Activated T-helper 2 cell treated with anti-CD3 and anti-CD28 coated beads, Interferon-gamma antibody, Interleukin-2, Interleukin-4, amounts not matched to agents 10 μg/mL and 5 μg/mL and 100 μg/mL, durations not matched to agents 14 hours and 24 hours and 36 hours (primary cell): ENCODE measurements at regions not wholly inside any gene's neighbourhood (a gene's known extent, or its start where the extent isn't known, plus 50 kb on each side); places are given as distances from the start of the nearest gene placed in this dataset.
"Not testable (repeated sequence)": the region's sequence is repeated elsewhere in the genome, so short reads cannot be mapped to it uniquely, and the experiment has no call there.

ENCODE experiments used
- DNase-seq: peaks from one replicate; pipeline ENCODE4 v3.0.0; 2021; ENCODE audit warnings: low spot score
- H3K27ac Mint-ChIP-seq: one replicate; pipeline ENCODE4 v1.8.0; 2021; ENCODE audit warnings: mixed read lengths
- H3K27me3 Mint-ChIP-seq: one replicate; pipeline ENCODE4 v1.8.0; 2021; ENCODE audit warnings: low read depth, mixed read lengths
- H3K36me3 Mint-ChIP-seq: one replicate; pipeline ENCODE4 v1.8.0; 2021; ENCODE audit warnings: low read depth, mixed read lengths
- H3K4me1 Mint-ChIP-seq: one replicate; pipeline ENCODE4 v1.8.0; 2021; ENCODE audit warnings: low read depth, mixed read lengths
- H3K4me3 Mint-ChIP-seq: one replicate; pipeline ENCODE4 v1.8.0; 2021; ENCODE audit warnings: low read depth, mild to moderate bottlenecking, moderate library complexity, mixed read lengths
- H3K9me3 Mint-ChIP-seq: one replicate; pipeline ENCODE4 v1.8.0; 2021; ENCODE audit warnings: mixed read lengths
- intact Hi-C: fragments of 100-400 bp; cut with micrococcal nuclease; formaldehyde crosslinking; loops from one replicate; pipeline ENCODE4 v1.15.1; 2023

DNA sequence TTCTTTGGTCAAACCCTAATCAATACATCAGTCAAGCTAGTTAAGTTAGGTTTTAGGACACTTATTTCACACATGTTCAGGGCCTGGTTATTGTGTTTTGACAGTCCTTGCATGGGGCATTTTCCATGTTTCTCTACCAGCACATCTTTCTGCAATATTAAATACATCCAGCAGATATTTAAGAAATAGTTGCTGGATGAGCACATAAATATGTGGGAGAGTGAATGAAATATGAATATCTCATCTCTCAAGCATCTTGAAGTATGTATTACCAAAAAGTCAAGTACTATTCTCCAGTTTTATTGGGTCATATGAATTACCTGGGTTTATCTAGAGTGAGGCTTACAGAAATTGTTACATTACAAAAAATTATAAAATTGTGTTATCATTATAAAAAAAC is 621.9 kb upstream of the GJE1 start:
- no peak overlapping the region for H3K4me3 Mint-ChIP-seq
- no peaks in the 10 kb centered on the region for H3K27me3 Mint-ChIP-seq
- DNase-seq = no peak
- intact Hi-C loops = no loop called here
- peaks cover 8% of the 10 kb centered on the region for H3K36me3 Mint-ChIP-seq
- H3K4me1 Mint-ChIP-seq = peaks cover 13% of the 10 kb centered on the region
- H3K9me3 Mint-ChIP-seq = peaks cover 14% of the 10 kb centered on the region
- H3K27ac Mint-ChIP-seq = no peak overlapping the region

- H3K4me1 Mint-ChIP-seq, H3K27me3 Mint-ChIP-seq, DNase-seq, H3K27ac Mint-ChIP-seq, H3K4me3 Mint-ChIP-seq, intact Hi-C loops: not testable (repeated sequence)
- Mint-ChIP-seq H3K9me3 (peaks cover 35% of the 10 kb centered on the region), H3K36me3 (peaks cover 11% of the 10 kb centered on the region)
Observed at GRCh38 chr6:141506062-141506461, 626.7 kb upstream of the GJE1 start.

- H3K4me1 Mint-ChIP-seq, intact Hi-C loops, DNase-seq, H3K27me3 Mint-ChIP-seq, H3K4me3 Mint-ChIP-seq, H3K27ac Mint-ChIP-seq: not testable (repeated sequence)
- Mint-ChIP-seq H3K36me3 (peaks cover 11% of the 10 kb centered on the region), H3K9me3 (peaks cover 35% of the 10 kb centered on the region)
Observed at GRCh38 chr6:141504318-141504717, 628.4 kb upstream of the GJE1 start.

DNA sequence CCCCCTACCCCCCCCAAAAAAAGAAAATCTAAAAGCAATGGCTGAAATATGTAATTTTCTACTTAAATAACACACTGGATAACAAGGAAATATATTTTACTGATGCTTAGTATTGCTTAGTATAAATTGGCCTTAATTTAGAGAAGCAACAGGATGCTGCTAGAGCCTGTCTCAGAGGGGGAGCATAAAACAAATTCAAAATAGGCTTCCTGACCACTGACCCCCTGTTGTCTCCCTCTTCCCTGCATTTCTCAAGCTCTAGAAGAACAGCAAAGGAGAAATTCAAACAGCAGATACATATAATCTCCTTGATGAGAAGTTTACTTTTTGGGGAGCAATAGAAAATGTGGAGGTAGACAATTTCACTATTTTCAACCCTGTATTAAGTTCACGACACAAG is 631.1 kb upstream of the GJE1 start:
- no peak overlapping the region for H3K4me3 Mint-ChIP-seq
- peaks cover 7% of the 10 kb centered on the region for H3K36me3 Mint-ChIP-seq
- intact Hi-C loops = no loop called here
- H3K27ac Mint-ChIP-seq = no peak overlapping the region
- no peaks in the 10 kb centered on the region for H3K4me1 Mint-ChIP-seq
- no peak for DNase-seq
- peaks cover 2% of the 10 kb centered on the region for H3K27me3 Mint-ChIP-seq
- peaks cover 29% of the 10 kb centered on the region for H3K9me3 Mint-ChIP-seq

- H3K9me3 Mint-ChIP-seq = peaks cover 3% of the 10 kb centered on the region
- no peak for DNase-seq
- H3K4me3 Mint-ChIP-seq = no peak overlapping the region
- no peaks in the 10 kb centered on the region for H3K36me3 Mint-ChIP-seq
- H3K27ac Mint-ChIP-seq = no peak overlapping the region
- H3K27me3 Mint-ChIP-seq = peaks cover 2% of the 10 kb centered on the region
- no peaks in the 10 kb centered on the region for H3K4me1 Mint-ChIP-seq
- intact Hi-C loops = no loop called here
Observed at GRCh38 chr6:141498977-141499376, 633.7 kb upstream of the GJE1 start.

DNA sequence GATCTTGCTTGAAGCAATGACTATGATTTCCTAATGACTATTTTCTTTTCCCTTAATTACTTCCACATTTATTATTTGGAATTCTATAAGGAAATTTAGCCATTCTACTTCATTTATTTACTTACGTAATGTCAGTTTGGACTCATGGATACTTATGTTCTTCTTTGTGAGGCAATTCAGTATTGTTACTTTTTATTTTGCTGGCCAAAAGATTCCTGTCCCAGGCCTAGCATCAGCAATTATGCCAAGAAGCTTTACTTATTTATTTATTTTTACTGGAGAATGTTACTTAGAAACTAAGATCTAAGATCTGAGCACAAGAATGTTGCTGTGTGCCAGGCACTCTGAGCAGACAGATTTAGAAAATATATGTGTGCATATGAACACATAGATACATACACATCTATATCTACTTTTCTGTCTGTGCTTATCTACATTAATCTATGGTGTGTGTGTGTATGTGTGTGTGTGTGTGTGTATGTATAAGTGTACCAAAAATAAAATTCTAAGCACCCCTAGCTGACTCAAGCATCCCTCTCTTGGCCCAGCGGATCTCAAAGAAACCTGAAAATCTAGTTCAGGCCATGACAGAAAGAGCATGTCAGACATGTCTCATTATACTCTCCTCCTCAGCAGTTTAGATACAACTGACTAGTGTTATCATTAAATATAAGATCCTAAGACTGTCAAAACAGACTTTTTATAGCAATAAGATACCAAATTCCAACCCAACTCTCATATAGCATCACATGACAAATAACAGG is 640.0 kb upstream of the GJE1 start:
- H3K27me3 Mint-ChIP-seq = no peaks in the 10 kb centered on the region
- DNase-seq = no peak
- peaks cover 6% of the 10 kb centered on the region for H3K9me3 Mint-ChIP-seq
- intact Hi-C loops = no loop called here
- H3K36me3 Mint-ChIP-seq = peaks cover 3% of the 10 kb centered on the region
- no peak overlapping the region for H3K27ac Mint-ChIP-seq
- H3K4me3 Mint-ChIP-seq = no peak overlapping the region
- H3K4me1 Mint-ChIP-seq = peaks cover 6% of the 10 kb centered on the region

- no peak for DNase-seq
- H3K36me3 Mint-ChIP-seq = peaks cover 6% of the 10 kb centered on the region
- H3K27me3 Mint-ChIP-seq = no peaks in the 10 kb centered on the region
- no peak overlapping the region for H3K4me3 Mint-ChIP-seq
- H3K4me1 Mint-ChIP-seq = peaks cover 11% of the 10 kb centered on the region
- H3K9me3 Mint-ChIP-seq = peaks cover 9% of the 10 kb centered on the region
- intact Hi-C loops = no loop called here
- H3K27ac Mint-ChIP-seq = no peak overlapping the region
Observed at GRCh38 chr6:141491684-141492083, 641.0 kb upstream of the GJE1 start.

GRCh38 chr6:141490982-141491381 is 641.7 kb upstream of the GJE1 start:
- DNase-seq = no peak
- peaks cover 10% of the 10 kb centered on the region for H3K36me3 Mint-ChIP-seq
- H3K9me3 Mint-ChIP-seq = peaks cover 12% of the 10 kb centered on the region
- H3K4me1 Mint-ChIP-seq = peaks cover 13% of the 10 kb centered on the region
- H3K27me3 Mint-ChIP-seq = no peaks in the 10 kb centered on the region
- H3K4me3 Mint-ChIP-seq = no peak overlapping the region
- intact Hi-C loops = no loop called here
- no peak overlapping the region for H3K27ac Mint-ChIP-seq

DNA sequence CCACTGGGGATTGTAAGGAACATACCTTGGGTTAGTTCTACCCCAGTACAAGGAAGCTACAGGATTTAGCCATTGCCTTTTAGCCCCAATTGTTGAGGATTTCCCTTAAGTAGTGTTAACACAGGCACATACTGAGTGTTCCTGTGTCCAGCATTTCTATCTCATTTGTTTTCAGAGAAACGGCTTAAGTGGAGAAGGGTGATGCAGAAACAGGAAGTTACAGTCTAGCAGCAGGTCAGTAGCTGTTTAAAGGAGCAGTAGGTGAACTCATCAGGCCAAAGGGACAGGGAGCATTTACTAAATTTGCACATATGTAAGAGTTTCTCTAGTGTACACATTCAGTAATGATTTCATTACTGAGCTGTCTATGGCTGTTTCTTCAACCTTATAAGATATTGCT is 644.2 kb upstream of the GJE1 start:
- peaks cover 19% of the 10 kb centered on the region for H3K9me3 Mint-ChIP-seq
- no peak for DNase-seq
- no peaks in the 10 kb centered on the region for H3K27me3 Mint-ChIP-seq
- H3K27ac Mint-ChIP-seq = no peak overlapping the region
- H3K4me3 Mint-ChIP-seq = no peak overlapping the region
- intact Hi-C loops = no loop called here
- peaks cover 28% of the 10 kb centered on the region for H3K4me1 Mint-ChIP-seq
- peaks cover 22% of the 10 kb centered on the region for H3K36me3 Mint-ChIP-seq

- H3K4me1 Mint-ChIP-seq = peaks cover 38% of the 10 kb centered on the region
- H3K36me3 Mint-ChIP-seq = peaks cover 22% of the 10 kb centered on the region
- no peaks in the 10 kb centered on the region for H3K27me3 Mint-ChIP-seq
- no peak for DNase-seq
- peaks cover 21% of the 10 kb centered on the region for H3K9me3 Mint-ChIP-seq
- no peak overlapping the region for H3K4me3 Mint-ChIP-seq
- no peak overlapping the region for H3K27ac Mint-ChIP-seq
- intact Hi-C loops = no loop called here
Observed at GRCh38 chr6:141486942-141487341, 645.8 kb upstream of the GJE1 start.

GRCh38 chr6:141484711-141485110 is 648.0 kb upstream of the GJE1 start:
- Mint-ChIP-seq H3K4me1 (peaks cover 45% of the 10 kb centered on the region), H3K4me3 (no peak overlapping the region), H3K9me3 (peaks cover 20% of the 10 kb centered on the region), H3K27ac (peak overlapping the region; percentile 97), H3K36me3 (peaks cover 29% of the 10 kb centered on the region), H3K27me3 (no peaks in the 10 kb centered on the region)
- intact Hi-C loops = loop anchor here (5.0 kb wide), 2 partner anchors 78 to 897 kb away; no protein-coding TSS in a partner anchor
- DNase-seq = peak; percentile 42

DNA sequence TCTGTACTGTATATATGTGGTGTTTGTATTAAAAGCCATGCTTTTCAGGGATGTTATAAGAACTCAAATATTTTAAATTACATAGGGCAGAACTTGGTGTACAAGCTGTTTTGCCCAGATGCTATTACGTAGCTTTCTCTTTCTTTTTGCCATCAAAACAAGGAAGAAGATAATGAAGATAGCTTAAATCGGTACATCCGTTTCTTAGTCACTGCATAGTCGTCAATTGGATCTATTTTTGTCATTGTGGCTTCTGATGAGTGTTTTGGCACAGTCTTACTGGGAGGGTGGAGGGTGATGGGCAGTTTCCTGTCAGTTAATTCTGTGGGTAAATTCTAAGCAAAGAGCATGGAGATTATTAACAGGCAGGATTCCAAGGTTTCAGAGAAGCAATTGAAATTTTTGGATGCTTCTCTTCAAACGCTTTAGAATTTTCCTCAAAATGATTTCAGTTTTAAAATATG is 649.1 kb upstream of the GJE1 start:
- peak overlapping the region; percentile 97 for H3K27ac Mint-ChIP-seq
- H3K4me3 Mint-ChIP-seq = peak overlapping the region; percentile 81
- intact Hi-C loops = loop anchor here (1.0 to 5.0 kb wide), 5 partner anchors 19 to 896 kb away; no protein-coding TSS in a partner anchor
- H3K9me3 Mint-ChIP-seq = peaks cover 26% of the 10 kb centered on the region
- peaks cover 48% of the 10 kb centered on the region for H3K4me1 Mint-ChIP-seq
- H3K36me3 Mint-ChIP-seq = peaks cover 34% of the 10 kb centered on the region
- no peaks in the 10 kb centered on the region for H3K27me3 Mint-ChIP-seq
- DNase-seq = peak; percentile 62

GRCh38 chr6:141482796-141483597 is 649.7 kb upstream of the GJE1 start:
- Mint-ChIP-seq H3K27ac (peak overlapping the region; percentile 97), H3K36me3 (peaks cover 34% of the 10 kb centered on the region), H3K4me1 (peaks cover 42% of the 10 kb centered on the region), H3K4me3 (peak overlapping the region; percentile 81), H3K27me3 (no peaks in the 10 kb centered on the region), H3K9me3 (peaks cover 27% of the 10 kb centered on the region)
- DNase-seq = no peak
- intact Hi-C loops = loop anchor here (1.0 to 5.0 kb wide), 5 partner anchors 19 to 896 kb away; no protein-coding TSS in a partner anchor
